ENCODE measurements at regions not wholly inside any gene's neighbourhood (a gene's known extent, or its start where the extent isn't known, plus 50 kb on each side); places are given as distances from the start of the nearest gene placed in this dataset.

- Histone ChIP-seq H3K79me2 (ENCODE audit: insufficient read depth, low read length) (no peaks in the 10 kb centered on the region), H4K20me1 (ENCODE audit: insufficient read depth, low read length) (no peaks in the 10 kb centered on the region), H3K27me3 (ENCODE audit: insufficient read depth, low read length) (no peaks in the 10 kb centered on the region), H3K4me3 (ENCODE audit: insufficient read depth, low read length) (no peak overlapping the region), H3K9me3 (ENCODE audit: low read depth, low read length) (no peaks in the 10 kb centered on the region), H3K36me3 (ENCODE audit: insufficient read depth, low read length) (no peaks in the 10 kb centered on the region), H3K4me2 (ENCODE audit: insufficient read depth, low read length) (no peak overlapping the region), H2AFZ (ENCODE audit: low read length) (no peak overlapping the region), H3K4me1 (ENCODE audit: insufficient read depth, low read length) (no peaks in the 10 kb centered on the region), H3K27ac (ENCODE audit: low read depth, low read length) (no peak overlapping the region)
- no peak for DNase-seq (ENCODE audit: insufficient read length, low spot score, missing footprints)
- no peak for TF ChIP-seq CTCF (IDR thresholded peaks at IDR 0.05; ENCODE audit: extremely low read depth, low read depth, low read length)
These were observed 1072.6 kb downstream of the ROBO2 start for GRCh38 chr3:78112291-78113010.

- no peak overlapping the region for H3K4me3 ChIP-seq (ENCODE audit: insufficient read depth, low read length)
- H3K27ac ChIP-seq (ENCODE audit: low read depth, low read length): no peak overlapping the region
- H3K9me3 ChIP-seq (ENCODE audit: low read depth, low read length): no peaks in the 10 kb centered on the region
- no peak overlapping the region for H2AFZ ChIP-seq (ENCODE audit: low read length)
- no peaks in the 10 kb centered on the region for H4K20me1 ChIP-seq (ENCODE audit: insufficient read depth, low read length)
- TF ChIP-seq CTCF (IDR thresholded peaks at IDR 0.05; ENCODE audit: extremely low read depth, low read depth, low read length): no peak
- H3K4me2 ChIP-seq (ENCODE audit: insufficient read depth, low read length): no peak overlapping the region
- no peaks in the 10 kb centered on the region for H3K79me2 ChIP-seq (ENCODE audit: insufficient read depth, low read length)
- no peaks in the 10 kb centered on the region for H3K27me3 ChIP-seq (ENCODE audit: insufficient read depth, low read length)
- H3K36me3 ChIP-seq (ENCODE audit: insufficient read depth, low read length): no peaks in the 10 kb centered on the region
- no peaks in the 10 kb centered on the region for H3K4me1 ChIP-seq (ENCODE audit: insufficient read depth, low read length)
- no peak for DNase-seq (ENCODE audit: insufficient read length, low spot score, missing footprints)
These were observed 1076.1 kb downstream of the ROBO2 start for GRCh38 chr3:78115983-78116382.

GRCh38 chr3:78116874-78117273 is 1077.0 kb downstream of the ROBO2 start:
- DNase-seq (ENCODE audit: insufficient read length, low spot score, missing footprints): no peak
- no peaks in the 10 kb centered on the region for H3K36me3 ChIP-seq (ENCODE audit: insufficient read depth, low read length)
- no peak overlapping the region for H3K4me2 ChIP-seq (ENCODE audit: insufficient read depth, low read length)

GRCh38 chr3:78123058-78123457 is 1083.2 kb downstream of the ROBO2 start:
- H3K27ac ChIP-seq (ENCODE audit: low read depth, low read length): no peak overlapping the region
- no peak for TF ChIP-seq CTCF (IDR thresholded peaks at IDR 0.05; ENCODE audit: extremely low read depth, low read depth, low read length)
- H4K20me1 ChIP-seq (ENCODE audit: insufficient read depth, low read length): no peaks in the 10 kb centered on the region
- no peak overlapping the region for H2AFZ ChIP-seq (ENCODE audit: low read length)
- no peaks in the 10 kb centered on the region for H3K79me2 ChIP-seq (ENCODE audit: insufficient read depth, low read length)
- H3K36me3 ChIP-seq (ENCODE audit: insufficient read depth, low read length): no peaks in the 10 kb centered on the region
- H3K4me2 ChIP-seq (ENCODE audit: insufficient read depth, low read length): no peak overlapping the region
- H3K27me3 ChIP-seq (ENCODE audit: insufficient read depth, low read length): no peaks in the 10 kb centered on the region
- no peaks in the 10 kb centered on the region for H3K9me3 ChIP-seq (ENCODE audit: low read depth, low read length)
- DNase-seq (ENCODE audit: insufficient read length, low spot score, missing footprints): no peak
- no peak overlapping the region for H3K4me3 ChIP-seq (ENCODE audit: insufficient read depth, low read length)
- no peaks in the 10 kb centered on the region for H3K4me1 ChIP-seq (ENCODE audit: insufficient read depth, low read length)

More at GRCh38 chr3:78116874-78117273, 1077.0 kb downstream of the ROBO2 start:
- no peaks in the 10 kb centered on the region for H4K20me1 ChIP-seq (ENCODE audit: insufficient read depth, low read length)
- no peaks in the 10 kb centered on the region for H3K9me3 ChIP-seq (ENCODE audit: low read depth, low read length)
- H3K4me1 ChIP-seq (ENCODE audit: insufficient read depth, low read length): no peaks in the 10 kb centered on the region
- no peak overlapping the region for H3K27ac ChIP-seq (ENCODE audit: low read depth, low read length)
- H3K4me3 ChIP-seq (ENCODE audit: insufficient read depth, low read length): no peak overlapping the region
- H3K27me3 ChIP-seq (ENCODE audit: insufficient read depth, low read length): no peaks in the 10 kb centered on the region
- TF ChIP-seq CTCF (IDR thresholded peaks at IDR 0.05; ENCODE audit: extremely low read depth, low read depth, low read length): no peak
- no peaks in the 10 kb centered on the region for H3K79me2 ChIP-seq (ENCODE audit: insufficient read depth, low read length)
- H2AFZ ChIP-seq (ENCODE audit: low read length): no peak overlapping the region

Data from osteoblast (primary cell).